ENCODE measurements at regions not wholly inside any gene's neighbourhood (a gene's known extent, or its start where the extent isn't known, plus 50 kb on each side); places are given as distances from the start of the nearest gene placed in this dataset.

- TF ChIP-seq REST (IDR thresholded peaks at IDR 0.05; ENCODE audit: low read depth) = no peak
- no peak for TF ChIP-seq TCF12 (IDR thresholded peaks at IDR 0.05; ENCODE audit: low read depth)
These were observed 102.0 kb upstream of the LSM6 start for GRCh38 chr4:146073517-146073916.

GRCh38 chr4:146072376-146072775 is 103.1 kb upstream of the LSM6 start:
- TF ChIP-seq FOXM1 (IDR thresholded peaks at IDR 0.05; ENCODE audit: borderline replicate concordance, low read depth) (no peak), REST (IDR thresholded peaks at IDR 0.05; ENCODE audit: low read depth) (no peak), ZBTB7A (IDR thresholded peaks at IDR 0.05; ENCODE audit: low read depth) (no peak), MAX (IDR thresholded peaks at IDR 0.05) (no peak), TCF12 (IDR thresholded peaks at IDR 0.05; ENCODE audit: low read depth) (no peak), RAD21 (IDR thresholded peaks at IDR 0.05; ENCODE audit: low read depth) (no peak), EP300 (IDR thresholded peaks at IDR 0.05; ENCODE audit: borderline replicate concordance) (no peak)

GRCh38 chr4:146071390-146071789 is 104.1 kb upstream of the LSM6 start:
- TF ChIP-seq YY1 (IDR thresholded peaks at IDR 0.05; ENCODE audit: low read depth) = no peak
- TF ChIP-seq RAD21 (IDR thresholded peaks at IDR 0.05; ENCODE audit: low read depth) = no peak
- TF ChIP-seq CREB1 (IDR thresholded peaks at IDR 0.05; ENCODE audit: low read depth) = no peak
- no peak for TF ChIP-seq NFIC (IDR thresholded peaks at IDR 0.05)
- no peak for TF ChIP-seq TEAD4 (IDR thresholded peaks at IDR 0.05)
- TF ChIP-seq EGR1 (IDR thresholded peaks at IDR 0.05) = no peak
- TF ChIP-seq USF1 (IDR thresholded peaks at IDR 0.05) = no peak
- no peak for TF ChIP-seq EP300 (IDR thresholded peaks at IDR 0.05; ENCODE audit: borderline replicate concordance)

GRCh38 chr4:146063143-146063542 is 112.4 kb upstream of the LSM6 start:
- no peak for TF ChIP-seq EP300 (IDR thresholded peaks at IDR 0.05; ENCODE audit: borderline replicate concordance)
- no peak for TF ChIP-seq ZBTB7A (IDR thresholded peaks at IDR 0.05; ENCODE audit: low read depth)
- TF ChIP-seq NFIC (IDR thresholded peaks at IDR 0.05) = no peak
- TF ChIP-seq TCF12 (IDR thresholded peaks at IDR 0.05; ENCODE audit: low read depth) = no peak
- TF ChIP-seq MAX (IDR thresholded peaks at IDR 0.05) = no peak
- no peak for TF ChIP-seq USF1 (IDR thresholded peaks at IDR 0.05)
- no peak for TF ChIP-seq TAF1 (IDR thresholded peaks at IDR 0.05; ENCODE audit: low read depth)
- no peak for TF ChIP-seq REST (IDR thresholded peaks at IDR 0.05; ENCODE audit: low read depth)
- no peak for TF ChIP-seq CEBPB (IDR thresholded peaks at IDR 0.05)
- TF ChIP-seq RAD21 (IDR thresholded peaks at IDR 0.05; ENCODE audit: low read depth) = no peak
- TF ChIP-seq YY1 (IDR thresholded peaks at IDR 0.05; ENCODE audit: low read depth) = no peak
- no peak for TF ChIP-seq EGR1 (IDR thresholded peaks at IDR 0.05)
- no peak for TF ChIP-seq FOXM1 (IDR thresholded peaks at IDR 0.05; ENCODE audit: borderline replicate concordance, low read depth)
- no peak for TF ChIP-seq TEAD4 (IDR thresholded peaks at IDR 0.05)
- no peak for TF ChIP-seq CREB1 (IDR thresholded peaks at IDR 0.05; ENCODE audit: low read depth)

- TF ChIP-seq MAX (IDR thresholded peaks at IDR 0.05) (no peak), ZBTB7A (IDR thresholded peaks at IDR 0.05; ENCODE audit: low read depth) (no peak), USF1 (IDR thresholded peaks at IDR 0.05) (no peak), FOXM1 (IDR thresholded peaks at IDR 0.05; ENCODE audit: borderline replicate concordance, low read depth) (no peak), TAF1 (IDR thresholded peaks at IDR 0.05; ENCODE audit: low read depth) (no peak), TCF12 (IDR thresholded peaks at IDR 0.05; ENCODE audit: low read depth) (no peak), CEBPB (IDR thresholded peaks at IDR 0.05) (no peak), NFIC (IDR thresholded peaks at IDR 0.05) (no peak), REST (IDR thresholded peaks at IDR 0.05; ENCODE audit: low read depth) (no peak), EGR1 (IDR thresholded peaks at IDR 0.05) (no peak)
These were observed 113.2 kb upstream of the LSM6 start for GRCh38 chr4:146062340-146062739.
